ENCODE measurements at regions not wholly inside any gene's neighbourhood (a gene's known extent, or its start where the extent isn't known, plus 50 kb on each side); places are given as distances from the start of the nearest gene placed in this dataset.

DNA sequence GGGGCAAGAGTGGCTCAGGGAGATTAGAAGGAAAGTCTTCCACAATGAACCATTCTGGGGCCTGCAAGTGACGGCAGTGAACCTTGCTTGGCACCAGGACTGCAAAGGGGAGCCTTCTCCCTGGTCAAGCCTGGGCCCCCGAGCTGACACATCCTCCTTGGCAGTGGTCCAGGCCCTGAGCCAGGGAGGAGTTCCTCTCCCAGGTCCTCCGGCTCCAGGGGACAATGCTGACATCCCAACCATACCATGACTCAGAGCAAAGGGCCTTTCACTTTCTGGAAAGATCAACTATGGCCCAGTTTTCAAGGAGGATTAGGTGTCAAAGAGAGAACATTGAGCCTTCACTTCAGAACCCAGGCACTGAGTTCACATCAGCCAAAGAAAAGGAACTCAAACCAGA, 756.5 kb upstream of the TBX3 start:
- no peak for FAIRE-seq
- H3K4me2 ChIP-seq (ENCODE audit: insufficient read depth in 1 of 2, low read depth in 2 of 2, low read length in 2 of 2), result no peak overlapping the region
- H2AK5ac ChIP-seq (ENCODE audit: low read depth, low read length), result no peak overlapping the region
- H3K23me2 ChIP-seq (ENCODE audit: low read depth, low read length), result peaks cover 2% of the 10 kb centered on the region; the same call in 1 of the 2 replicates
- POLR2A ChIA-PET (ENCODE audit: partially characterized antibody), result no interaction called here
- H3K9ac ChIP-seq (replicated peaks in 1 of 4; ENCODE audit: extremely low read depth in 1 of 4, low read depth in 3 of 4, low read length in 3 of 4), result no peak overlapping the region
- no peaks in the 10 kb centered on the region for H3K27me3 ChIP-seq (replicated peaks in 1 of 4; ENCODE audit: control insufficient read depth in 3 of 4, extremely low read depth in 1 of 4, insufficient read depth in 3 of 4, low read length in 3 of 4)
- CTCF ChIA-PET (ENCODE audit: partially characterized antibody), result interaction anchor here (1.0 to 1.8 kb wide), 3 partner anchors 8 to 17 kb away, joined by 3 to 4 read pairs (median 4); no protein-coding TSS in a partner anchor
- H3K79me2 ChIP-seq (ENCODE audit: control insufficient read depth in 1 of 2, insufficient read depth in 2 of 2, low read length in 2 of 2), result no peaks in the 10 kb centered on the region
- H3K14ac ChIP-seq (ENCODE audit: insufficient read length), result no peak overlapping the region
- H3K27ac ChIP-seq (ENCODE audit: low read depth, low read length), result no peak overlapping the region
- H2BK20ac ChIP-seq (ENCODE audit: low read length), result no peak overlapping the region
- no peaks in the 10 kb centered on the region for H3K36me3 ChIP-seq (ENCODE audit: control insufficient read depth in 2 of 4, insufficient read depth in 4 of 4, low read length in 3 of 4)
- no peak overlapping the region for H3K23ac ChIP-seq (ENCODE audit: insufficient read length)
- peaks cover 0 to 8% (median 5%) of the 10 kb centered on the region in 4 experiments; a peak in 4 of 7 replicates for H3K4me1 ChIP-seq (replicated peaks in 1 of 4; ENCODE audit: control insufficient read depth in 3 of 4, insufficient read depth in 4 of 4, low read length in 3 of 4)
- H3K56ac ChIP-seq (replicated peaks; ENCODE audit: insufficient read length, low read depth, low read length), result no peak overlapping the region
- no peak overlapping the region for H2BK5ac ChIP-seq (ENCODE audit: low read depth, low read length)
- H2BK15ac ChIP-seq (ENCODE audit: low read length), result no peak overlapping the region
- H3K9me3 ChIP-seq (ENCODE audit: insufficient read depth in 2 of 2, low read depth in 1 of 2, low read length in 1 of 2), result no peaks in the 10 kb centered on the region
- no peak overlapping the region for H2BK12ac ChIP-seq (ENCODE audit: low read depth, low read length)
- H3K4me3 ChIP-seq (ENCODE audit: extremely low read depth in 1 of 4, insufficient read depth in 2 of 4, low read depth in 3 of 4, low read length in 4 of 4), result no peak overlapping the region
- H4K91ac ChIP-seq (replicated peaks; ENCODE audit: insufficient read length, low read length), result no peak overlapping the region
- 80% methylated on average over 3 of the region's 3 CpGs; no CpG with 5 or more reads in 1 of the 2 experiments for WGBS, 2 experiments (ENCODE audit: extremely low coverage in 1 of 2, insufficient coverage in 1 of 2, insufficient read length in 1 of 2, insufficient replicate concordance in 2 of 2, low coverage in 1 of 2, low lambda C conversion rate in 2 of 2, missing lambda C conversion rate in 1 of 2)
- DNase-seq (ENCODE audit: low read depth in 1 of 2, low spot score in 2 of 2), result no peak
- no peak overlapping the region for H4K5ac ChIP-seq (ENCODE audit: insufficient read length, low read depth, low read length)
- H4K20me1 ChIP-seq (replicated peaks in 1 of 2; ENCODE audit: control insufficient read depth in 1 of 2, insufficient read depth in 2 of 2, low read length in 2 of 2), result no peaks in the 10 kb centered on the region
- H3K79me1 ChIP-seq (ENCODE audit: low read depth, low read length), result no peaks in the 10 kb centered on the region
- no peak overlapping the region for H3K4ac ChIP-seq (replicated peaks; ENCODE audit: insufficient read length, low read depth, low read length)
- no peak overlapping the region for H3K18ac ChIP-seq (ENCODE audit: extremely low read depth, low read length)
- no peak overlapping the region for H4K8ac ChIP-seq (ENCODE audit: extremely low read depth, insufficient read depth, low read length)
- no peak overlapping the region for H2AFZ ChIP-seq (ENCODE audit: low read length)
- no peak overlapping the region for H2BK120ac ChIP-seq (replicated peaks; ENCODE audit: low read depth, low read length)
- TF ChIP-seq KDM4A (IDR thresholded peaks at IDR 0.05; ENCODE audit: low read depth, low read length, severe bottlenecking) (no peak), YY1 (IDR thresholded peaks at IDR 0.05; ENCODE audit: low read depth, low read length) (no peak)
- TF ChIP-seq, protein P1, sequence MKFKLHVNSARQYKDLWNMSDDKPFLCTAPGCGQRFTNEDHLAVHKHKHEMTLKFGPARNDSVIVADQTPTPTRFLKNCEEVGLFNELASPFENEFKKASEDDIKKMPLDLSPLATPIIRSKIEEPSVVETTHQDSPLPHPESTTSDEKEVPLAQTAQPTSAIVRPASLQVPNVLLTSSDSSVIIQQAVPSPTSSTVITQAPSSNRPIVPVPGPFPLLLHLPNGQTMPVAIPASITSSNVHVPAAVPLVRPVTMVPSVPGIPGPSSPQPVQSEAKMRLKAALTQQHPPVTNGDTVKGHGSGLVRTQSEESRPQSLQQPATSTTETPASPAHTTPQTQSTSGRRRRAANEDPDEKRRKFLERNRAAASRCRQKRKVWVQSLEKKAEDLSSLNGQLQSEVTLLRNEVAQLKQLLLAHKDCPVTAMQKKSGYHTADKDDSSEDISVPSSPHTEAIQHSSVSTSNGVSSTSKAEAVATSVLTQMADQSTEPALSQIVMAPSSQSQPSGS (IDR thresholded peaks at IDR 0.05; ENCODE audit: low read length), result no peak

All from H1 (cell line).